T-helper 17 cell (primary cell): ENCODE measurements at regions not wholly inside any gene's neighbourhood (a gene's known extent, or its start where the extent isn't known, plus 50 kb on each side); places are given as distances from the start of the nearest gene placed in this dataset.

Experiments used
- ATAC-seq: fragments of 150-1000 bp; cut with Tn5 transposase; 2 replicates; pipeline ENCODE4 v1.10.0; 2021; ENCODE audit warnings: mild to moderate bottlenecking, moderate library complexity
- DNase-seq, 3 donors: peaks; one replicate each; pipeline versions ENCODE4 v3.0.0 to v3.0.0-alpha.2; 2020 to 2021
- H3K9me3 ChIP-seq: one replicate; pipeline ENCODE4 v1.7.0; 2013; ENCODE audit warnings: low read length, mild to moderate bottlenecking; ENCODE audit not compliant: control insufficient read depth, poor library complexity, severe bottlenecking
- H3K27ac Mint-ChIP-seq: one replicate; pipeline ENCODE4 v1.8.0; 2022; ENCODE audit warnings: mild to moderate bottlenecking, moderate library complexity, mixed read lengths
- H3K27me3 Mint-ChIP-seq: one replicate; pipeline ENCODE4 v1.8.0; 2022; ENCODE audit warnings: mixed read lengths
- H3K36me3 Mint-ChIP-seq: one replicate; pipeline ENCODE4 v1.8.0; 2022; ENCODE audit warnings: low read depth, mixed read lengths
- H3K4me1 Mint-ChIP-seq: one replicate; pipeline ENCODE4 v1.8.0; 2022; ENCODE audit warnings: mild to moderate bottlenecking, mixed read lengths
- H3K4me3 Mint-ChIP-seq: one replicate; pipeline ENCODE4 v1.8.0; 2022; ENCODE audit warnings: mild to moderate bottlenecking, moderate library complexity, mixed read lengths

DNA sequence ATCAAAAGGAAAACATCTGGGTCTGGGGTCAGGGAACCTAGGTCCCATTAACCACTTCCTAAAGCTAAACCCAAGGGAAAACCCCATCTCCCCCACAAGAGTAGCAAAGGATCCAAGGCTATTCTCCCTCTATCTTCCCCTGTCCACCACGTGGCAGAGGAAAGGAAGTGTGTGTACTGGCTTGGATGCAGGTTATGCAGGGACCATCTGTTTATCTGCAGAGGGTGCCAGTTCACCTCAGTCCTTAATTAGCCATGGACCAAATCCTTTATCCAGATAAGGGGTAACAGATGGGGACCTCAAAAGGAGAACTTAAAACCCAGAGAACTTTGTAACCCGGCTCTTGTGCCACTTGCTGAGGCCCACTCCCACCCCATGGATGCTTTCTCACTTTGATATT is 135.3 kb downstream of the ZNF518B start:
- H3K27me3 Mint-ChIP-seq: no peaks in the 10 kb centered on the region
- no peaks in the 10 kb centered on the region for H3K4me1 Mint-ChIP-seq
- H3K4me3 Mint-ChIP-seq: no peak overlapping the region
- DNase-seq: no peak
- H3K9me3 ChIP-seq: no peaks in the 10 kb centered on the region
- H3K27ac Mint-ChIP-seq: no peak overlapping the region
- no peak for ATAC-seq
- H3K36me3 Mint-ChIP-seq: no peaks in the 10 kb centered on the region

DNA sequence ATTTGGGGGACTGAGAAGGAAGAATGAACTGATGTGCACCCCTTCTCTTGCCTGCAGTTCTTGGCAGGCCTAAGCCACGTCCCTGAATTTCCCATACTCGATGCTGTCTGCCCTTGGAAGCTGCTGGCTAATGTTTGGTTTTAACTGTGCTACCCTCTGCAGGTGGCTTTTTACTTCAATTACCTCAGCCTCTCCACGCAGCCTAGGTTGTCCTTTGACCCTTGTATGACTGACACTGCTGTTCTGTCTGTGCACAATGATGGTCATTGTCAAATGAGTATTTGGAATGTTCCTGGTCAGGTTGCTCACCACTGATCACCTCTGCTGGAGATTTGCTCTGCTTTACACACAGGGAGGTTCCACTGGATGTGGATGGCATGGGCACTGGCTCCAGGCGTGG is 137.1 kb downstream of the ZNF518B start:
- DNase-seq (no peak), ATAC-seq (no peak)
- Mint-ChIP-seq H3K4me1 (no peaks in the 10 kb centered on the region), H3K27ac (no peak overlapping the region), H3K4me3 (no peak overlapping the region), H3K27me3 (no peaks in the 10 kb centered on the region), H3K36me3 (no peaks in the 10 kb centered on the region)
- no peaks in the 10 kb centered on the region for H3K9me3 ChIP-seq

DNA sequence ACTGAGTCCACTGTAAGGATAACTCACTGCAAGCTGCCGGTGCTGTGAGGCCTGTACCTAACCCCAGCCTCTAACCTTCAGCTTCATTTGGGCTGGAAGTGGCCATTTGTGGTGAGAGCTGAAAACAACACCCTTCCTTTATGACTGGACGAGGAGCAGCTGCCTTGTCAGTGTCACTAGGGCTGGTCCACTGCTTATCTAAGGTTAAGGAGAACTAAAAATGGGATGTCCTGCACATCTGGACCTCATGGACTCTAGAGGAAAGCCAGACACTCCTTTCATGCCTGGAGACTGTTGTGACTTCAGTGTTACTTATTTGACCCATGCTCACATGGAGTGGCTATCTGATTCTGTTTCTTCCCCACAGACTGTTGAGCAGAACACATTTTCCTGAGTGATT is 139.9 kb downstream of the ZNF518B start:
- no peaks in the 10 kb centered on the region for H3K4me1 Mint-ChIP-seq
- DNase-seq (no peak), ATAC-seq (no peak)
- no peaks in the 10 kb centered on the region for H3K27me3 Mint-ChIP-seq
- H3K4me3 Mint-ChIP-seq: no peak overlapping the region
- no peak overlapping the region for H3K27ac Mint-ChIP-seq
- no peaks in the 10 kb centered on the region for H3K9me3 ChIP-seq
- no peaks in the 10 kb centered on the region for H3K36me3 Mint-ChIP-seq

DNA sequence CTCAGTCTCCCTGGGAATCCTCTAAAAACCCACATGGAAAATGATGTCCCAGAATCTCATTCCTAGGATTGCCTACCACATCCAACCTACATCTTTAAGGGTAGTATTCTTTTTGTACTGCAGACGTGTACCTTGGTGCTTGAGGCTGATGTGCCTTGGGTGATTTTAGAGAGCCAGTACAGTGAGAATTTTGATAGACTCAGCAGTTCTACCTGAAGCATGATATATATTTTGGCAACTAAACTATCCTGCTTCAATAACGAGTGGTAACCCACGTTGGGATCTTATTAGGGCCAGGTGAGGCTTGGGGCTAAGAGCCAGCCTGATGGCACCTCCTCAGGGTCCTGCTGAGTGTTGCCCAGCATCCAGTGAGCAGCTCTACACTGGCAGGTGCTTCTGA is 140.4 kb downstream of the ZNF518B start:
- H3K9me3 ChIP-seq: no peaks in the 10 kb centered on the region
- H3K4me1 Mint-ChIP-seq: no peaks in the 10 kb centered on the region
- no peak overlapping the region for H3K27ac Mint-ChIP-seq
- no peaks in the 10 kb centered on the region for H3K36me3 Mint-ChIP-seq
- DNase-seq: no peak
- ATAC-seq: no peak
- H3K27me3 Mint-ChIP-seq: no peaks in the 10 kb centered on the region
- no peak overlapping the region for H3K4me3 Mint-ChIP-seq

DNA sequence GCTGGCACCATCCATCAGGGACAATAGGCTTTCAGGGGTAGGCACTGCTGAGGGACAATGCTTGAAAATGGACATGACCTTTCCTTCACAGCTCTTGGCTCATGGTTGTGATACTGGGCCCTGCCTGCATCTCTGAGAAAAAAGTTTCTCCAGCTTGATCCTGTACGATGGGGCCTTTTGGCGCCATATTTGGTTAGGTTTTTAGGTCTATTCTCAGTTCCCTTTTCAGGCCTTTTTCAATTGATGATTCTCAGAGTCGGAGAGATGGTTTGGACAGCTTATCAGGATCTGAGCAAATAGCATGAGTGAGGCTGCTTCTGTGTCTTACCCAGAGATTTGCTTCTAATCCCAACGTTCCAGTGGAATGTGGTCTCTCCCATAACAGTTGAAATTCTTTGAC is 141.6 kb downstream of the ZNF518B start:
- no peaks in the 10 kb centered on the region for H3K4me1 Mint-ChIP-seq
- no peak overlapping the region for H3K4me3 Mint-ChIP-seq
- DNase-seq: no peak
- H3K36me3 Mint-ChIP-seq: no peaks in the 10 kb centered on the region
- no peak overlapping the region for H3K27ac Mint-ChIP-seq
- H3K27me3 Mint-ChIP-seq: peaks cover 3% of the 10 kb centered on the region
- no peaks in the 10 kb centered on the region for H3K9me3 ChIP-seq
- ATAC-seq: no peak

DNA sequence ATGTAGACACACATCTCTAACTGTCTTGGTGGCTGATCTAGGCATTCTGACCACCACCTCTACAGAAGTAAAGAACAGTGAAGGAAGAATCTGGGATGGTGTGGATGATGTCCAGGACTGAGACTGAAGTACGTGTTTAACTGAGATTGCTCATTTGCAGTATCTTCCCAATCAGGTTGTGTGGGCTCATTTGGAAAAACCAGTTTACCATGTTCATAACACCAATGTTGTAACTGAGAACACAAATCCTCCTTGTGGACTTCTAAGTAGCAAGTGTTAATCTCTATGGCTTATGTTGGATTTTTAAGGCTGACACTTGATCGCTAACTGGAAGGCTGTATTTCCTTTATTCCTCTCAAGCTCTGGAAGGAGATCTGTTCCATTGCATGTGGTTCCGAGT is 144.7 kb downstream of the ZNF518B start:
- no peak overlapping the region for H3K4me3 Mint-ChIP-seq
- ATAC-seq: no peak
- H3K9me3 ChIP-seq: no peaks in the 10 kb centered on the region
- no peaks in the 10 kb centered on the region for H3K36me3 Mint-ChIP-seq
- H3K27ac Mint-ChIP-seq: no peak overlapping the region
- DNase-seq: no peak
- no peaks in the 10 kb centered on the region for H3K4me1 Mint-ChIP-seq
- H3K27me3 Mint-ChIP-seq: peaks cover 15% of the 10 kb centered on the region

DNA sequence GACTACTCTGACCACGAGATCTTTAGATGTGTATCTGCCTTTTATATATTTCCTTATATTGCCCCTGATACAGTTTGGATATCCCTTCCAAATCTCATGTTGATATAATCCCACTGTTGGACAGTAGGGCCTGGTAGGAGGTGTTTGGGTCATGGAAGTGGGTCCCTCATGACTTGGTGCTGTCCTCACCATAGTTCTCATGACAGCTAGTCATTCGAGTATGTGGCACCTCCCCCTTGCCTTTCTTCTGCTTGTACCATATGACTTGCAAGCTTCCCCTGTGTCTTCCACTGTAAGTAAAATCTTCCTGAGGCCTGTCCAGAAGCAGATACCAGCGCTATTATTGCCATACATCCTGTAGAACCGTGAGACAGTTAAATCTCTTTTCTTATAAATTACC is 145.3 kb downstream of the ZNF518B start:
- no peak for ATAC-seq
- peaks cover 15% of the 10 kb centered on the region for H3K27me3 Mint-ChIP-seq
- H3K4me1 Mint-ChIP-seq: no peaks in the 10 kb centered on the region
- DNase-seq: no peak
- H3K9me3 ChIP-seq: no peaks in the 10 kb centered on the region
- H3K27ac Mint-ChIP-seq: no peak overlapping the region
- no peak overlapping the region for H3K4me3 Mint-ChIP-seq
- H3K36me3 Mint-ChIP-seq: no peaks in the 10 kb centered on the region

DNA sequence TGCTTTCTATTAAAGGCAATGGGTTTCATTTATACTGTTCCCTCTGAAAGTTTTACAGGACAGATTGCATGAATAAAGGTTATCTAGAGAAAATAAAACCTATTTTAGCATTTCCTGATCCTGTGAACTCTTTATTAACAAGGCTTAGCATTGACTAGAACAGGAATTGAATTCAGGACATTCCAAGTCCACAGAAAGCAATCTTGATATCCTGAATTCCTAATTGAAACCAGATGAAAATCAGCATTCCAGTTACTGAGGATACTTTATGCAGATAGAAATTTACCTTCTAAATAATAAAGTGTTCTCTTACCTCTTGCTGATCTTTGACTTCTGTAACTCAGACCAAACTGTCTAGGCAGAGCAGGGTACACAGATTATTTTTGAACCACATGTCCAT is 151.4 kb downstream of the ZNF518B start:
- Mint-ChIP-seq H3K4me1 (peaks cover 3% of the 10 kb centered on the region), H3K27me3 (peaks cover 28% of the 10 kb centered on the region), H3K4me3 (no peak overlapping the region), H3K27ac (no peak overlapping the region), H3K36me3 (no peaks in the 10 kb centered on the region)
- DNase-seq: no peak
- ATAC-seq: no peak
- no peaks in the 10 kb centered on the region for H3K9me3 ChIP-seq

DNA sequence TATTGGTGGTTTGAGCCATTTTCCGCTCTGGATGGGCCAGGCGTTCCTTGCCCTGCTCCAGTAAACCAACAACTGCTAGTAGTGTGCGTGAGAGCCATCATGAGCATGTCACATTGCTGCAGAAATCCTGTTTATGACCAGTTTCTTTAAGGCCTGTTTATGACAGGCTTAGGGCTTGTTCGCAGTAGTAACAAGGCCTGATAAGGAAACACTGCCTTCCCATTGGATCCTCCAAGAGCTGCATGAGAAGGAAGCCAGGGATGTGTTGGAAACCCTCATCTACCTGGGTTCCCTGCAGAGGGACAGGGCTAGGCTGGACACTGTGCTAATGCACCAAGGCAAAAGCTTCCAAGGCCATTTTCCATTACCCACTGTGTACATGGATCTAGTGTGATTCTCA is 153.9 kb downstream of the ZNF518B start:
- Mint-ChIP-seq H3K4me1 (peaks cover 3% of the 10 kb centered on the region), H3K27me3 (peaks cover 14% of the 10 kb centered on the region), H3K4me3 (no peak overlapping the region), H3K36me3 (no peaks in the 10 kb centered on the region), H3K27ac (no peak overlapping the region)
- DNase-seq (no peak), ATAC-seq (no peak)
- no peaks in the 10 kb centered on the region for H3K9me3 ChIP-seq

DNA sequence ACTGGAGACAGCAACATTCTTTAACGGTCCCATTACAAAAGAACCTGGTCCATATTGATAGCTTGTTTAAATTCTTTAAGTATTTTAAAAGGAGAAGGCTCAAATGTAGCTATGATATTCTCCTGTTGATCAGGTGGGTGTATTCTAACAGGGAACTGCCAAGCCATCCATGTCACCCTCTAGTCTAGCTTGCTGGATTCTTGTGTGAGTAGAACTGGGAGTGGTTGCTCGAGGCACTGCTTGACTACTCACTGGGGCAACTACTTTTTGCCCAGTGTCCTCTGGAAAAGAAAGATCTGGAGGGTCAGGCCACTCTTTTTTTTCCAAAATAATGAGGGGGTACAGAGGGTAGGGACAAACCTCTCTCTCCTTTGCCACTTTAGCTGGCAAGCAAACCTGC is 155.1 kb downstream of the ZNF518B start:
- DNase-seq (no peak), ATAC-seq (no peak)
- H3K4me3 Mint-ChIP-seq: no peak overlapping the region
- peaks cover 14% of the 10 kb centered on the region for H3K27me3 Mint-ChIP-seq
- peaks cover 3% of the 10 kb centered on the region for H3K4me1 Mint-ChIP-seq
- H3K9me3 ChIP-seq: no peaks in the 10 kb centered on the region
- no peaks in the 10 kb centered on the region for H3K36me3 Mint-ChIP-seq
- no peak overlapping the region for H3K27ac Mint-ChIP-seq

DNA sequence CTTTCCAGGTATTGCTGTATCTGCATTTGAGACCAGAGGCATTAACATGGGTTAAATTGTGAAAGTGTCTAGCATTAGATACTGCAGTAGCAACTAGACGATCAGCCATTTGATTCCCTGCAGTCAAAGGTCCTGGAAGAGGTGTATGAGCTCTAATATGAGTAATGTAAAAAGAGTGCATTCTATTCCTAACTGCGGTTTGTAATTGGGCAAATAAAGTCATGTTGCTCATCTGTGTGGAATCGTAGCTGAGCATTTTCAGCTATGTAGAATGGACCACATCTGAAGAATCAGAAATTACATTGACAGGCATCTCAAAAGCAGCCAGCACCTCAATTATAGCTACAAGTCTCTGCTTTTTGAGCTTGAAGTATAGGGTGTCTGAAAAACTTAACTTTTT is 157.6 kb downstream of the ZNF518B start:
- no peak overlapping the region for H3K4me3 Mint-ChIP-seq
- no peak overlapping the region for H3K27ac Mint-ChIP-seq
- no peak for ATAC-seq
- H3K36me3 Mint-ChIP-seq: peaks cover 2% of the 10 kb centered on the region
- no peak for DNase-seq
- H3K4me1 Mint-ChIP-seq: peaks cover 3% of the 10 kb centered on the region
- H3K9me3 ChIP-seq: no peaks in the 10 kb centered on the region
- peaks cover 23% of the 10 kb centered on the region for H3K27me3 Mint-ChIP-seq

DNA sequence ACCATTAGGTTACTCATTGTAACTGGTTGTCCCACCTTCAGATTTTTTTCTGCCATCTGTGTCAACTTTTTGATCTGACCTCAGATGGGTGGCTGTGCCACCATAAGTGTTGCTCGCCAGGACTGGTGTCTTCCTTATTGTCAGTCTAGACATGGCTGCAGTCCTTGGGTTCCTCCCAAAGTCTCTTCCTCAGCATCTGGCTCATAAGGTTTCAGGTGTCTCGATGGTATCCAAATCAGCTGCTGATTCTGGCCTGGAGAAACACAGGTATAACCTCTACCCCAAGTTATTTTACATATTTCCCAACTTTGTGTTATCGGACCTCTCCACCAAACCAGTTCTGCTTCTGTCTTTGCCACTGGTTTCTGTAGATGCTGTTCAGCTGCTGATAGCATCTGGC is 158.5 kb downstream of the ZNF518B start:
- H3K27me3 Mint-ChIP-seq: peaks cover 23% of the 10 kb centered on the region
- no peak overlapping the region for H3K4me3 Mint-ChIP-seq
- ATAC-seq: no peak
- DNase-seq: no peak
- no peaks in the 10 kb centered on the region for H3K9me3 ChIP-seq
- peaks cover 3% of the 10 kb centered on the region for H3K4me1 Mint-ChIP-seq
- no peak overlapping the region for H3K27ac Mint-ChIP-seq
- peaks cover 2% of the 10 kb centered on the region for H3K36me3 Mint-ChIP-seq

DNA sequence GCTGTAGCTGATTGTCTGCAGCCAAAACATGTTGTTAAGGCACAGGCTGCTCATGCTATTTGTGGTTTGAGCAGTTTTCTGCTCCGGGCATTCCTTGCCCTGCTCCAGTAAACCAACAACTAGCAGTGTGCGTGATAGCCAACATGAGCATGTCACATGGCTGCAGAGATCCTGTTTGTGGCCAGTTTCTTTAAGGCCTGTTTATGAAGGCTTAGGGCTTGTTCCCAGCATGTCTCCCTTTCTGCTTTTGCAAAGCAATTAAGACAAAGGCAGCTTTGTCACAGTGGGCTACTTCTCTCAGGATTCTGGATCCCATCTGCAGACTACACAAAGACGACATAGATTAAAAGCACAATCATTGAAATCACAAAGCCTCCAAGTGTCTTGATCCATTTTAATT is 160.5 kb downstream of the ZNF518B start:
- DNase-seq: no peak
- peaks cover 2% of the 10 kb centered on the region for H3K4me1 Mint-ChIP-seq
- peaks cover 25% of the 10 kb centered on the region for H3K27me3 Mint-ChIP-seq
- no peak overlapping the region for H3K27ac Mint-ChIP-seq
- H3K4me3 Mint-ChIP-seq: no peak overlapping the region
- no peak for ATAC-seq
- H3K9me3 ChIP-seq: no peaks in the 10 kb centered on the region
- peaks cover 2% of the 10 kb centered on the region for H3K36me3 Mint-ChIP-seq

DNA sequence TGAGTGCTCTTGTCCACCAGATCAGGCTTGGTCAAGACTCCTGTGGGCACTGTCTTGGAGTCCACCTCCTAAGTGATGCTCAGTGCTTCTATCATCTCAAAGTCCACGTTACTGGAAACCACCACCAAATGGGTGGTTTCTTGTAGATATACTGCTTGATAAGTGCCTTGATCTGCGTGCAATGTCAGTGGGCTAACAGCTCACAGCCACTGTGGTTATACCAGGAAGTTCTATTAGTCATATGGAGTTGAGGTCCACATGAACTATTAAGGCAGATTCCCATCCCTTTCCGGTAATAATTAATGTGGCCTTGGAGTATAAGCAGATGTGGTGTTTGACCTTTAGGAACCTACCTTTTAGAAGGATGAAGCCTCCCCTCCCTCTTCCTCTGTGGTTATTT is 161.9 kb downstream of the ZNF518B start:
- Mint-ChIP-seq H3K4me1 (no peaks in the 10 kb centered on the region), H3K4me3 (no peak overlapping the region), H3K27me3 (peaks cover 21% of the 10 kb centered on the region), H3K27ac (no peak overlapping the region), H3K36me3 (peaks cover 2% of the 10 kb centered on the region)
- DNase-seq (no peak), ATAC-seq (no peak)
- H3K9me3 ChIP-seq: no peaks in the 10 kb centered on the region

DNA sequence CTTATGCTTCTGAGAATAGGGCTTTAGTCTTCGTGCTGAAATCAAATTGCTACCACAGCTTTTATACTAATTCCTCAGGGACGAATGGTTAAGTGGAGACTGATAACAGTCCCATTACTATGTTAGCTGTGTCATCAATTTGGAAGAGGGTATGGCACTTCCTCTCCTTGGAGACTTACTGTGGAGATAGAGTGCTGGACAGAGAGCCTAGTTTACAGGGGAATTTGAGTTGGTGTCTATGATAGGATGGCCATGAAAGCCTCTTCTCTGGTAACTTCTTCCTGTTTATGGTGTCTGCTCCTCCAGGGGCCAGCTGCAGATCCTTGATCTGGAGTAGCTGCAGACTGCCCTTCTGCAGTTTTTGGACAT is 167.7 kb downstream of the ZNF518B start:
- H3K27me3 Mint-ChIP-seq: peaks cover 11% of the 10 kb centered on the region
- no peak for ATAC-seq
- H3K27ac Mint-ChIP-seq: no peak overlapping the region
- H3K9me3 ChIP-seq: no peaks in the 10 kb centered on the region
- H3K4me1 Mint-ChIP-seq: no peaks in the 10 kb centered on the region
- no peak for DNase-seq
- H3K4me3 Mint-ChIP-seq: no peak overlapping the region
- H3K36me3 Mint-ChIP-seq: no peaks in the 10 kb centered on the region
